ENCODE measurements at regions not wholly inside any gene's neighbourhood (a gene's known extent, or its start where the extent isn't known, plus 50 kb on each side); places are given as distances from the start of the nearest gene placed in this dataset.

GRCh38 chr6:94414041-94414440, 994.7 kb upstream of the EPHA7 start:
- no peak for DNase-seq (ENCODE audit: extremely low read depth, low read depth)

- DNase-seq (ENCODE audit: extremely low read depth, low read depth) = no peak
Measured at GRCh38 chr6:94401311-94401710, 982.0 kb upstream of the EPHA7 start.

- DNase-seq (ENCODE audit: extremely low read depth, low read depth) = no peak
Measured at GRCh38 chr6:94394822-94395221, 975.5 kb upstream of the EPHA7 start.

- DNase-seq (ENCODE audit: extremely low read depth, low read depth) = no peak
Measured at GRCh38 chr6:94389218-94389617, 969.9 kb upstream of the EPHA7 start.

GRCh38 chr6:94377835-94378234, 958.5 kb upstream of the EPHA7 start:
- DNase-seq (ENCODE audit: extremely low read depth, low read depth) = no peak

GRCh38 chr6:94376876-94377275, 957.5 kb upstream of the EPHA7 start:
- DNase-seq (ENCODE audit: extremely low read depth, low read depth) = no peak

GRCh38 chr6:94372229-94372628, 952.9 kb upstream of the EPHA7 start:
- no peak for DNase-seq (ENCODE audit: extremely low read depth, low read depth)

GRCh38 chr6:94367316-94367715, 948.0 kb upstream of the EPHA7 start:
- no peak for DNase-seq (ENCODE audit: extremely low read depth, low read depth)

- DNase-seq (ENCODE audit: extremely low read depth, low read depth) = no peak
Measured at GRCh38 chr6:94362061-94362864, 942.9 kb upstream of the EPHA7 start.

- no peak for DNase-seq (ENCODE audit: extremely low read depth, low read depth)
Measured at GRCh38 chr6:94361304-94362060, 942.1 kb upstream of the EPHA7 start.

- DNase-seq (ENCODE audit: extremely low read depth, low read depth) = no peak
Measured at GRCh38 chr6:94357381-94357980, 938.1 kb upstream of the EPHA7 start.

- DNase-seq (ENCODE audit: extremely low read depth, low read depth) = no peak
Measured at GRCh38 chr6:94350833-94351232, 931.5 kb upstream of the EPHA7 start.

- no peak for DNase-seq (ENCODE audit: extremely low read depth, low read depth)
Measured at GRCh38 chr6:94349227-94349626, 929.9 kb upstream of the EPHA7 start.

GRCh38 chr6:94344866-94345265, 925.5 kb upstream of the EPHA7 start:
- no peak for DNase-seq (ENCODE audit: extremely low read depth, low read depth)

- no peak for DNase-seq (ENCODE audit: extremely low read depth, low read depth)
Measured at GRCh38 chr6:94341173-94341572, 921.8 kb upstream of the EPHA7 start.

GRCh38 chr6:94323853-94324252, 904.5 kb upstream of the EPHA7 start:
- no peak for DNase-seq (ENCODE audit: extremely low read depth, low read depth)

- no peak for DNase-seq (ENCODE audit: extremely low read depth, low read depth)
Measured at GRCh38 chr6:94300424-94301144, 881.2 kb upstream of the EPHA7 start.

- no peak for DNase-seq (ENCODE audit: extremely low read depth, low read depth)
Measured at GRCh38 chr6:94289131-94289530, 869.8 kb upstream of the EPHA7 start.

- DNase-seq (ENCODE audit: extremely low read depth, low read depth) = no peak
Measured at GRCh38 chr6:94278146-94278545, 858.8 kb upstream of the EPHA7 start.

- DNase-seq (ENCODE audit: extremely low read depth, low read depth) = no peak
Measured at GRCh38 chr6:94272327-94272726, 853.0 kb upstream of the EPHA7 start.

All from NCI-H460 (cell line).